Neural cell (in vitro differentiated cells): ENCODE measurements at regions not wholly inside any gene's neighbourhood (a gene's known extent, or its start where the extent isn't known, plus 50 kb on each side); places are given as distances from the start of the nearest gene placed in this dataset.

ENCODE experiments used
- H2AFZ ChIP-seq: fragments of 200-600, 300-800 bp; sonication (generic), shearing (Covaris generic); 2 replicates; pipeline ENCODE4 v1.6.0; 2014; ENCODE audit warnings: low read depth, mild to moderate bottlenecking, antibody characterized with exemption, low read length, moderate library complexity
- H3F3A ChIP-seq: fragments of 200-600 bp; shearing (Covaris generic); 2 replicates; pipeline ENCODE4 v1.6.1; 2016; ENCODE audit warnings: mild to moderate bottlenecking, moderate library complexity, mixed read lengths, antibody characterized with exemption, low read length; ENCODE audit not compliant: insufficient read depth, poor library complexity, severe bottlenecking
- H3K27ac ChIP-seq: fragments of 200-600, 300-800 bp; sonication (generic), shearing (Covaris generic); 2 replicates; pipeline ENCODE4 v1.5.1; 2014; ENCODE audit warnings: mild to moderate bottlenecking, low read length, moderate library complexity
- H3K27me3 ChIP-seq: fragments of 300-800, 200-600 bp; sonication (generic), shearing (Covaris generic); 2 replicates; pipeline ENCODE4 v1.6.0; 2014; ENCODE audit warnings: mild to moderate bottlenecking, low read depth, low read length, moderate library complexity; ENCODE audit not compliant: insufficient read depth
- H3K36me3 ChIP-seq: fragments of 300-800, 200-600 bp; sonication (generic), shearing (Covaris generic); 2 replicates; pipeline ENCODE4 v1.5.1; 2014; ENCODE audit warnings: mild to moderate bottlenecking, antibody characterized with exemption, low read length, moderate library complexity; ENCODE audit not compliant: insufficient read depth
- H3K4me2 ChIP-seq: fragments of 300-800, 200-600 bp; sonication (generic), shearing (Covaris generic); 2 replicates; pipeline ENCODE4 v1.6.0; 2014; ENCODE audit warnings: mild to moderate bottlenecking, low read length
- H3K4me3 ChIP-seq: fragments of 300-800, 200-600 bp; sonication (generic), shearing (Covaris generic); 2 replicates; pipeline ENCODE4 v1.5.1; 2014; ENCODE audit warnings: mild to moderate bottlenecking, low read length, moderate library complexity
- H3K79me2 ChIP-seq: fragments of 200-600 bp; shearing (Covaris generic); replicated peaks from 2 replicates; pipeline ENCODE4 v1.6.0; 2014; ENCODE audit warnings: mild to moderate bottlenecking, low read length, moderate library complexity; ENCODE audit not compliant: insufficient read depth
- H3K9ac ChIP-seq: fragments of 300-800, 200-600 bp; sonication (generic), shearing (Covaris generic); 2 replicates; pipeline ENCODE4 v1.6.1; 2016; ENCODE audit warnings: mild to moderate bottlenecking, low read length, mixed read lengths
- H3K9me2 ChIP-seq: fragments of 200-600 bp; shearing (Covaris generic); 2 replicates; pipeline ENCODE4 v1.6.1; 2016; ENCODE audit warnings: mild to moderate bottlenecking, low read length, mixed read lengths; ENCODE audit not compliant: insufficient read depth
- H3K9me3 ChIP-seq: fragments of 200-600, 300-800 bp; sonication (generic), shearing (Covaris generic); 2 replicates; pipeline ENCODE4 v1.6.1; 2016; ENCODE audit warnings: mild to moderate bottlenecking, mixed run types, low read length, moderate library complexity, mixed read lengths
- H4K20me1 ChIP-seq: fragments of 200-600 bp; shearing (Covaris generic); 2 replicates; pipeline ENCODE4 v1.6.1; 2016; ENCODE audit warnings: mild to moderate bottlenecking, mixed run types; ENCODE audit not compliant: insufficient read depth
- CTCF ChIP-seq: fragments of 450-650 bp; IDR thresholded peaks from 2 replicates; pipeline ENCODE4 v1.5.1; 2014; ENCODE audit warnings: antibody characterized with exemption, mild to moderate bottlenecking, moderate library complexity; ENCODE audit not compliant: poor library complexity, severe bottlenecking
- EP300 ChIP-seq: fragments of 450-650 bp; conservative IDR thresholded peaks from 2 replicates; pipeline ENCODE4 v1.6.1; 2014; ENCODE audit warnings: antibody characterized with exemption, mild to moderate bottlenecking, moderate library complexity; ENCODE audit not compliant: poor library complexity, severe bottlenecking
- EZH2 ChIP-seq: fragments of 200-600, 300-800 bp; shearing (Covaris generic), sonication (generic); IDR thresholded peaks from 2 replicates; pipeline ENCODE4 v1.6.1; 2014; ENCODE audit warnings: antibody characterized with exemption, low read length, borderline replicate concordance, mild to moderate bottlenecking; ENCODE audit not compliant: insufficient read depth, poor library complexity, severe bottlenecking
- MXI1 ChIP-seq: fragments of 450-650 bp; conservative IDR thresholded peaks from 2 replicates; pipeline ENCODE4 v1.6.1; 2014; ENCODE audit warnings: antibody characterized with exemption, mild to moderate bottlenecking; ENCODE audit not compliant: poor library complexity, severe bottlenecking
- POLR2AphosphoS5 ChIP-seq: IDR thresholded peaks from 2 replicates; pipeline ENCODE4 v1.6.1; 2012
- REST ChIP-seq: IDR thresholded peaks from 2 replicates; pipeline ENCODE4 v1.6.1; 2012; ENCODE audit warnings: borderline replicate concordance
- SMC3 ChIP-seq: fragments of 450-650 bp; conservative IDR thresholded peaks from 2 replicates; pipeline ENCODE4 v1.6.1; 2014; ENCODE audit warnings: antibody characterized with exemption, mild to moderate bottlenecking, moderate library complexity; ENCODE audit not compliant: poor library complexity
- TAF1 ChIP-seq: IDR thresholded peaks from 2 replicates; pipeline ENCODE4 v1.6.1; 2012; ENCODE audit warnings: low read depth

GRCh38 chr13:99723878-99724277 is 222.6 kb downstream of the TM9SF2 start:
- H3K4me3 ChIP-seq = no peak overlapping the region

GRCh38 chr13:99722931-99723330 is 221.7 kb downstream of the TM9SF2 start:
- Histone ChIP-seq H3K27me3 (no peaks in the 10 kb centered on the region), H4K20me1 (no peaks in the 10 kb centered on the region), H3K4me2 (no peak overlapping the region), H3K9ac (no peak overlapping the region), H3K9me3 (no peaks in the 10 kb centered on the region), H2AFZ (no peak overlapping the region), H3K27ac (no peak overlapping the region), H3F3A (no peaks in the 10 kb centered on the region), H3K9me2 (no peaks in the 10 kb centered on the region), H3K36me3 (no peaks in the 10 kb centered on the region), H3K79me2 (no peaks in the 10 kb centered on the region), H3K4me3 (no peak overlapping the region)
- TF ChIP-seq MXI1 = no peak
- TF ChIP-seq EP300 = no peak
- TF ChIP-seq EZH2 = no peak
- TF ChIP-seq SMC3 = no peak
- no peak for TF ChIP-seq POLR2AphosphoS5
- no peak for TF ChIP-seq CTCF
- no peak for TF ChIP-seq REST

More at GRCh38 chr13:99723878-99724277, 222.6 kb downstream of the TM9SF2 start:
- no peak overlapping the region for H2AFZ ChIP-seq
- TF ChIP-seq REST (no peak), SMC3 (no peak), EZH2 (no peak), MXI1 (no peak), CTCF (no peak), TAF1 (no peak)
- H3K27me3 ChIP-seq = no peaks in the 10 kb centered on the region
- no peak overlapping the region for H3K9ac ChIP-seq
- H3K4me2 ChIP-seq = no peak overlapping the region
- no peaks in the 10 kb centered on the region for H3K9me3 ChIP-seq
- no peaks in the 10 kb centered on the region for H4K20me1 ChIP-seq
- no peaks in the 10 kb centered on the region for H3K36me3 ChIP-seq
- H3K79me2 ChIP-seq = no peaks in the 10 kb centered on the region
- H3K9me2 ChIP-seq = no peaks in the 10 kb centered on the region
- H3F3A ChIP-seq = no peaks in the 10 kb centered on the region
- H3K27ac ChIP-seq = no peak overlapping the region
